ENCODE measurements at regions not wholly inside any gene's neighbourhood (a gene's known extent, or its start where the extent isn't known, plus 50 kb on each side); places are given as distances from the start of the nearest gene placed in this dataset.
"Not testable (repeated sequence)": the region's sequence is repeated elsewhere in the genome, so short reads cannot be mapped to it uniquely, and the experiment has no call there.

GRCh38 chr4:31682796-31683195 lies 962.6 kb downstream of the PCDH7 start:
- no peak for DNase-seq

- DNase-seq, result no peak
These were observed 967.7 kb downstream of the PCDH7 start for GRCh38 chr4:31687717-31688342.

- DNase-seq, result peak; percentile 11
These were observed 972.3 kb downstream of the PCDH7 start for GRCh38 chr4:31692399-31692940.

GRCh38 chr4:31701256-31701655 lies 981.1 kb downstream of the PCDH7 start:
- DNase-seq, result no peak

GRCh38 chr4:31702326-31702725 lies 982.2 kb downstream of the PCDH7 start:
- DNase-seq, result no peak

GRCh38 chr4:31714238-31714637 lies 994.1 kb downstream of the PCDH7 start:
- no peak for DNase-seq

DNA sequence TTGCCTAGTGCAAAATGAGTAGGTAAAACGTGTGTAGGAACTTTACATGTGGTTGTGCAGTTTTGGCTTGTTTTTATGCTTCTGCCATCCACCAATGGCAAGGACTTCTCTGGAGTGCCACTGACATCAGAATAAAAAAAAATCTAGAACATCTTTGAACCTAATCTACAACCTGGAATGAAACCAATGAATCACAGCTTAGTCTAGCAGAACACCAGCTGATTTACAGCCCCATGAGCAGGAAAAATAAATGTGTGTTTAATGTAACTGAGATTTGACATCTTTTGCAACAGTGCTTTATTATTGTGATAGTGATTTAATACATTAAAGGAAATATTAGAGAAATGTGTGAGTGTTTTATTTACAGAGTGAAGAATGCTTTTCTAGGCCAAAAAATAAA lies 995.1 kb downstream of the PCDH7 start:
- DNase-seq, result no peak

DNA sequence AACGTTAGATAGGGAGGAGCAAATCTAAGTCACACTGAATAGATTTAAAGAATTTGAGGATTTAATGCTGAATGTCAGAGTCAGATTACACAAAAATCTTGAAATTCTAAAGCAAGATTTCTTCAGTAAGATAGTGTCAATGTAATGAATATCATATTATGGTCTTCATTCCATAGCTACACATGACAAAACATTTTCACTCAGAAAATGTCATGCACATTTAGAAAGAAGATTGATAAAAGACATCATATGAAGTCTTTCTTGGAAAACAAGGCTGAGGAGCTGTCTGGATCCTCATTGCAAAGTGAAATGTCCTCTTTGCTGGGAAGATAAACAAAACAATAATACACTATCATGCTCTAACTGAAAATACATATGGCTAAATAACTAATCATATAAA lies 1006.9 kb downstream of the PCDH7 start:
- no peak for DNase-seq

DNA sequence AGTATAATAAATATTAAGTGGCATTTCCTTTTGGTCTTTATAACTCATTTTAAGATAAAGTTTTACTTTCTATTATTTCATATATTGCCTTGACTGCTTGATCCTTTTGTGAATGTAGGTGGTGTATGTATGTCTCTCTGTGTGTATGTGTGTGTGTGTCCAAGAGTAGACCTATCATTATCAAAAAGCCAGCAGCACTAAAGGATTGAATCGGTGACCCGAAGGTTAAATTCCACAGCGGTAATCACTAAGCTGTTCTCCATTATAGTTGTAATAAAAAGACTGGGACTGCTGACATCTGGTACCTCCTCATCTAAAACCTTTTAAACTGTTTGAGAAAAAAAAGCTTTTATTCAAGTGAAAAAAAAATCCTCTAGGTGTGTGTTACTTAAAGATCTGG lies 1014.8 kb downstream of the PCDH7 start:
- DNase-seq, result no peak

DNA sequence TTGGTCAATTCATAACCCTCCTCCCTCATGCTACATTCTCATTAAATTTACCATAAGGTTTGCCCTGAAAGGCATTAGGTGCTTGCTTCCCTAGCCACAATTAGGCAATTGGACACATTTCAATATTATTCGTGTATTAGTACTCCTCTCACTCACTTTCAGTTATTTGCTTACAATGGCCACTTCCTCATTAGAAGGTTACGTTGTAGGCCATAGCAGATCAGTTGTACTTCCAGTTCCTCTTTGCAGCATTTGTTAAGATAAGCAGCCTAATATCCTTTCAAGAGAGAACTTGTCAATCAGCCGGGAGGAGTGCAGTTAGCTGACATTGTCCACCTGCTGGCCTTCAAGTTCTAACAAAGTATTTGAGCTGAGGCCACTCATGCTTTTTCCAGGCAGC lies 1017.2 kb downstream of the PCDH7 start:
- no peak for DNase-seq

- no peak for DNase-seq
These were observed 1021.2 kb downstream of the PCDH7 start for GRCh38 chr4:31741326-31741725.

DNA sequence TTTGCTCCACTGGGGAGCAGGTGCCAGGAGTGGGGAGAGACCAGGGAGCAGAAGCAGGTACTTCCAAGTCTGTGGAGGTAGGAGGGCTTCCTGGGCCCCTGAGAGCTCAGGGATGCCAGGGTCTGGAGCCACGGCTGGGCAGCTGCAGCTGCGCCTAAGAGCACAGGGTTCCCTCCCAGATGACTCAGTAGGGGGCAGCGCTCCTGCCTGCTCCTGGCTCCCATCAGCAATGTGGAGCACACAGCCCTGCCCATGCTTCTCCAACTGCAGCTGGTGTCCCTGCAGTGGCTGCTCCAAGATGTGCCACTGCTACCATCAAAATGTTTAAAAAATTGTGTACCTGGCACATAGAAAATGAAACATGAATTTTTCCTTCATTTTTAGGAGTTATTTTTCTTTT lies 1028.2 kb downstream of the PCDH7 start:
- no peak for DNase-seq

DNA sequence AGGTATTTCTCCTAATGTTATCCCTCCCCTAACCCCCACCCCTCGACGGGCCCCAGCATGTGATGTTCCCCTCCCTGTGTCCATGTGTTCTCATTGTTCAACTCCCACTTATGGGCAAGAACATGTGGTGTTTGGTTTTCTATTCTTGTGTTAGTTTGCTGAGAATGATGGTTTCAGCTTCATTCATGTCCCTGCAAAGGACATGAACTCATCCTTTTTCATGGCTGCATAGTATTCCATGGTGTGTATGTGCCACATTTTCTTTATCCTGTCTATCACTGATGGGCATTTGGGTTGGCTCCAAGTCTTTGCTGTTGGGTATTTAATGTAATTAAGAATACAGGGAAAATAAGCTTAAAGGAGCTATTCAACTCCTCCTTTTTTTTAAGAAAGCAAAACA lies 1030.4 kb downstream of the PCDH7 start:
- DNase-seq, result not testable (repeated sequence)

DNA sequence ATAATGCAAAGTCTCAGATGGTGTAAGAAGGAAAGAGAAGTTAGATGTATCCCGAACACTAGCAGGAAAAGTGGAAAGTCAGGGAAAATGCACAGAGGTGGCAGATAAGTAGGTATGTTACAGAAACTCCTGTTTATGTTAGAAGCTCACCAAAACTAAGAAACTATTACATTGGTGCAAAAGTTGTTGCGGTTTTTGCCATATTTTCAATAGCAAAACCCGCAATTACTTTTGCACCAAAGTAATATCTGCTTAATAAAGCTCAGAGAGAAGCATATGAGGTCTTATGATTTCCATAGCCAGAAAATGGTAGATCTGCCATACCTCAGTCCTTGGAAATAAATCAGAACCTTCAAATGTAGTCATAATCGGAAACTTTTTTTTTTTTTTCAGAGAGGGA lies 1035.6 kb downstream of the PCDH7 start:
- DNase-seq, result no peak

GRCh38 chr4:31768756-31769155 lies 1048.6 kb downstream of the PCDH7 start:
- no peak for DNase-seq

DNA sequence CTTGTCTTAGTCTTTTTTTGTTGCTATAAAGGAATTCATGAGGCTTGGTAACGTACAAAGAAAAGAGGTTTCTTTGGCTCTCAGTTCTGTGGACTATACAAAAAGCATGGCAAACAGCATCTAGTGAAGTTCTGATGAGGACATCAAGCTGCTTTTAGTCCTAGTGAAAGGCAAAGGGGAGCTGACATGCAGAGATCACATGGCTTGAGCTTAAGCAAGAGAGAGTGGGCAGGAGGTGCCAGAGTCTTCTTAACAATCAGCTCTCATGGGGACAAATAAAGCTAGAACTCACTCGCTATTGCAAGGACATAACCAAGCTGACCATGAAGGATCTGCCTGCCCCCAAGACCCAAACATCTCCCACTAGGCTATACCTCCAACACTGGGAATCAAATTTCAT lies 1063.1 kb downstream of the PCDH7 start:
- no peak for DNase-seq

DNA sequence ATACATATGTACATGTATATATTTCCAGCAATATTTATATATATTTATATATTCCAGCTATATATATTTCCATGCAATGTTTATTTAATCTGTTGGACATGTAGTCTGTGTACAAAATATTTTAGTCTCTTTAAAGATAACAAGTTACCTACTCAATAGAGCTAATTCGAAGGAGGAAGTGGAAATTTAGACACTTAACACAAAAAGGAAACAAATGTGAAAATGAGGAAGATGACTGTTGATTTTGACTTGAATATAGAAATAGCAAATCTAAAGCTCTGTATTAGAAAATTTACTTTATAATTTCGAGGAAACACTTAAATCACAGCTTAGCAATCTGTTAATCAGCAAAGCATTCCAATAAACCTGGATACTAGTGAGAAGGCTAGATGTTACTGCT lies 1064.4 kb downstream of the PCDH7 start:
- no peak for DNase-seq

GRCh38 chr4:31787701-31788100 lies 1067.5 kb downstream of the PCDH7 start:
- DNase-seq, result no peak

GRCh38 chr4:31788676-31789075 lies 1068.5 kb downstream of the PCDH7 start:
- DNase-seq, result no peak

- no peak for DNase-seq
These were observed 1071.5 kb downstream of the PCDH7 start for GRCh38 chr4:31791666-31792065.

- DNase-seq, result no peak
These were observed 1073.7 kb downstream of the PCDH7 start for GRCh38 chr4:31793907-31794306.

- not testable (repeated sequence) for DNase-seq
These were observed 1076.9 kb downstream of the PCDH7 start for GRCh38 chr4:31797052-31797451.

- DNase-seq, result no peak
These were observed 1083.5 kb downstream of the PCDH7 start for GRCh38 chr4:31803526-31804195.

DNA sequence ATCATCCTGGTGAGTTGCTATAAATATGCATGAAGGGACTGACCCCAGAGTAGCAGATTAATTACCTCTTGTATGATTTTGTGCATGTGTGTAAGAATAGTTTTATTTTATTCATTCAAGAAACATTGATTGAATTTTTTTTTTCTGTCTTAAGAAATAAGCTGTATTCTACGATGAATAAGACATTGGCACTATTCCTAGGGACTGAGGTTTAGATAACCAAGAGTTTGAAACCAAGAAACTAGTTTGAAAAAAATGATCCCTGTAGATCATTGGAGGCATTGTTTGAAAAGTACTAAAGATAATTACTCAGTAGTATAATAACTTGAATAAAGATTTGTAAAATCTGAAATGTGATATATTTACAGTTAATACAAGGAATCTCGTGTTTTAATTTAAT lies 1086.9 kb downstream of the PCDH7 start:
- DNase-seq, result no peak

GRCh38 chr4:31844350-31844749 lies 1124.2 kb downstream of the PCDH7 start:
- DNase-seq, result no peak
